Fibroblast of skin of back (primary cell): ENCODE measurements at regions not wholly inside any gene's neighbourhood (a gene's known extent, or its start where the extent isn't known, plus 50 kb on each side); places are given as distances from the start of the nearest gene placed in this dataset.
"Not testable (repeated sequence)": the region's sequence is repeated elsewhere in the genome, so short reads cannot be mapped to it uniquely, and the experiment has no call there.

ENCODE experiments used
- DNase-seq: peaks from one replicate; pipeline ENCODE4 v3.0.0-alpha.2; 2013

DNA sequence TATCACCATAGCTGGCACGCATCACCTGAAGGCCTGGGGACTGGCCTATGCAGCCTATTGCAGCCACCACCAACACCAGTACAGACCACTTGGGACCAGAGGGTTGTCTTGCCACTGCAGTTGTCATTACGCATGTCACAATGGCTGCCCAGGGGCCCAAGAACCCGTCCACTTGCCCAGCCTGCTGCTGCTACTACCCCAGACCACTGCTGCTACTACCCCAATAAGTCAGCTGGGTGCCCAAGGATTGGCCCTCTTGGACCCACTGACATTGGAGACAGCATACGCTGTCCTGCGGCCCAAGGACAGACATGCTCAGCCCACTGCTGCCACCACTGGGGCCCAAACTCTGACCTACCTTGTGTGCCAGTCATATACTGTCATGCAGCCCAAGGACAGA is 102.7 kb upstream of the OR9Q1 start:
- no peak for DNase-seq

DNA sequence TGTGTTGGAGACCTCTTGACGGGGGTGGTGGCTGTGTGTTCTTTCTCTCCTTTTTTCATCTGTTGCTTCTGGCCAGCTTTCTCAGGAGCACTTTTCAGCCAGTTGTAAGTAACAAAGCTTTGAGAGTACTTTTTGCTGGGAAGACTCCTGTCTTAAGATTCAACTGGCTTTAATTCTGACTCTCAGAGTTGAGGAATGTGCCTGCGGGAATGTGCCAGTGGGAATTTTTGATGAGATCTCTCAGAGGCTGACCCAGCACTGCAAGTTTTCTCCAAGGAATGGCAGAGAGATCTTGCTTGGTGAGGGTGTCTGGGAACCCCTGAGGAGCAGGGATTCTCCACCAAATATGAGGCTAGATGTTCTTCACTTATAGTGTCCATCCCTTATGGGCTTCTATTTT is 91.6 kb upstream of the OR9Q1 start:
- DNase-seq = no peak

DNA sequence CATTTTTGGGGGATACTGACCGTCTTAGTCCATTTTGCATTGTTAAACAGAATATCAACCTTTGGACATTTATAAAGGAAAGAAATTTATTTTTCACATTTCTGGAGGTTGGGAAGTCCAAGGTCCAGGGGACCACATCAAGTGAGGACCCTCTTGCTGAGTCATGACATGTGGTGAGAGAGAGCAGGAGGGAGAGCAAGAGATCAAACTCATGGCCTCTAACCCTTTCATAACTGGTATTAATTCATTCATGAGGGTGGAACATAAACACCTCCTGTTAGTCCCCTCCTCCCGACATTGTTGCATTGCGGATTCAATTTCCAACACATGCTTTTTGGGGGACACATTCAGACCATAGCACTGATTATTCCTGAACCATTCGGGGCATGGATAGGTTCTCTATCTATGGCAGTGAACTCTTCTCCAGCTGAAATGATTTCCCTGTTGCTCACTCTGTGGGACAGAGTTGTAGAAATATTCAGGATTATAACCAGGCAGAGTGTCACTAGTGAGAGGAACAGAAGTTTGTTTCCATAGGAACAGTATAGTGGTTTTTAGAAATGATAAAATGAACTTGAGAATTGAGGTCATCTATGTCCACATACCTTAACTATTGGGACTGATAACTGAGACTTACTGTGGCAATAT is 88.2 kb upstream of the OR9Q1 start:
- no peak for DNase-seq

DNA sequence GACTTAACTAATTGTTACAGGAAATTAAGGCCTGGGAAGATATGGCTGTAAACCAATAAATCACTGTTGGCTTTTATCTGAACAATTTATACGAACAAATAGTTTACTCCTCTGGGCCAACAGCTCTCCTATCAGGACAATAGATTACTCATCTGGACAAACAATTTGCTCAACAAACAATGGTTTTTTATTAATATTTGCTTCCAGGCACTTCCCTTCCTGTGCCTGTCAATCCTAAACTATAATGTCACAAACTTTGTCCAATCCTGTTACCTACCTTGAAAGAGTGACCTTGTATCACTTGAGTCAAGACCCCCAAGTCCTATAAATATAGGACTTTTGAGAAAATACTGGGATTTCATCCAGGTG is 87.6 kb upstream of the OR9Q1 start:
- DNase-seq = no peak

DNA sequence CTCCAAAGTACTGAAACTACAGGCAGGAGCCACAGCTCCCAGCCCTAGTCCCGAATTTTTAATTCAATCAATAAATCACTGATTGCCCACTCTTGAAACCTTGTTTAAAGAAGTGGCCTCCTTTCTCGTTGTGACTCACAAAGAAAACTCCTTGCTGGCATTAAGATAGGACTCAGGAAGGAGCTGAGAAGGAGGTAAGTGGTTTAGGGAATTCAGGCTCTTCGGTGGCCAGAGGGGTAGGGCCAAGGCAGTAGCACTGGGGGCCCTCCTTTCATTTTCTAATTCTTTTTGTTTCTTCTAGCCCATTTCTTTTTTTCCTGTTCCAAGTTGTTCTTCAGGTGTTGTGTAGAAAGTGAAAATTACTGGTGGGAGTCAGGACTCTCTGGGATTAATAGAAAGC is 86.2 kb upstream of the OR9Q1 start:
- DNase-seq = no peak

DNA sequence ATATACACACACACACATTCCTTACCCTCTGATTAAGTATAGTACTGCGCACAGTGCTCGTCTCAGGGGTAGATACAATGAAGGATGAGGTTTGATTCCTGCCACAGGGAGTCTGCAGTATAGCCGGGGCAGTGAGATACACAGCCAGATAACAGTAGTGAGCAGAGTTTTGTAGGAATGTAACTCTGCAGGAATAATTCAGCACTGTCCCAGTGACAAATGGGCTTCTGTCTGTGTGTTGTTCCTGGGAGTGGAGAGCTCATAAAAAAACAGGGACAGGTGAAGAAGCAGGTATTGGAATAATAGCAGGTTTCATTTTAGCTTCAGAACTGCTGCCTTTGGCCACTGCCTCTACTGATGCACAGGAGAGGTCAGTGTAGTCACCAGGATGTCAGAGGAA is 85.3 kb upstream of the OR9Q1 start:
- no peak for DNase-seq

DNA sequence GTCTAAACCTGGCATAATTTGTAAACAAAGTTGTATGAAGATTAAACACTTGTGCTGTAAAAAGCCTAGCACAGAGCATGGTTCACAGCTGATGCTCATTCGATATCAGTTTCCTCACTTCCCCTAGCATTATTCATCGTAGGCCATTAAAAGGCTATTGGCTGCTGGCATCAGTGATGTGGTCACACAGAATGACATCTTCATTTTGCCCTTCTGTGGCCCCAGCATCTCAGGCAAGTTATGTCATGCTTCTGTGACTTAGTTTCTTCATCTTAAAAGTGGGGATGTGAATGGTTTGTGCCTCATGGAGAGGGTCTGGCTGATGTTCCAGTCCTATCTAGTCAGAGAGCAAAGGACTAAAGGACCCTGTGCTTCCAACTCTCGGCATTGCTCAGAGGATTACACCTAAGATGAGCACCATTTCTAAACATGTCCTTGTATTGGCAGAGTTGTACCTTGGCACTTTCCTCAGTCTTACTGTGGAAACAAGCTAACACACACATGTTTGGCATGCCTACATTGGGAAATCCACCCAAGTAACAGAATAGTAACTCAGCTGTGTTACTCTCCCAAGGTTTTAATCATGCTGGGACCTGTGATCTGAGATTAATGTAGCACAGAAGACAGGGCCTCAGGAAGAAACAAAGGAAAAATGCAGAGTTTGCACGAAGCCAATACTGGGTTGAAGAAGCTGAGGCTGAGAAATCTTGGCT is 83.5 kb upstream of the OR9Q1 start:
- no peak for DNase-seq

DNA sequence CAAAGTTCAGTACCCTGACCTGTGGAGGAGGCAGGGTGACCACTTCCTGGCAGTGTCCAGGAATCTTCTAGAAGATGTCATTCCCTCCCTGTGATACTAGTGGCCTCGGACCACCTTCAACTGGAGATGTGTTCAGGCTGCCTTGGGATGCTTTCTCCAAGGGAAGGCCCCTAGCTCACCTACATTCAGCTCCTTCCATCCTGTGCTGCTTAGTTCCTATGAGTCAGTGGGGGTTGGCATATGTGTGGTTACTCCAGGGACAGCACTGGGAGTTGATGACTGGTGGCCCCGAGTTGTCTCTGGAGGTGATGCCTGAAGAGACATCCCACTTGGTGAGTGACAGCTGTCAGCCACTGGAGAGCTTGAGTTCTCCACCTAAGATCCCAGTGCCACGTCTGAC is 81.8 kb upstream of the OR9Q1 start:
- no peak for DNase-seq

DNA sequence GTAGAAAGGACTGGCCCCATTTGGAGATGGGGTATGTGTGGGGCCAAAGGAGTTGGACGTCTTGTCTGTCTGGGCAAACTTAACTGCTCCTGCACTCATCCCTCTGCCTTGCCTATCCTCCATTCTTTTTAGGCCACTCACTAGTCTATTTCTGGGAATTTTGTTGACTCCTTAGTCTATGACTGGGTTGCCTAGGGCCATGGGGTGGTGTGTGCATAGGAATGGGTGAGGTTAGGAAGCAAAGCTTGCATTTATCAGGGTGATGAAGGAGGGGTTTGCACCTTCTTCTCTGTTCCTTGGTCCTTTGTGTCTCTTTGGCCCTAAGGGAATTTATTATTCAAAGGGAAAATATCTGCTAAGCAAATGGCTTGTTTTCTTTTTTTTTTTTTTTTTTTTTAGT is 80.9 kb upstream of the OR9Q1 start:
- no peak for DNase-seq

DNA sequence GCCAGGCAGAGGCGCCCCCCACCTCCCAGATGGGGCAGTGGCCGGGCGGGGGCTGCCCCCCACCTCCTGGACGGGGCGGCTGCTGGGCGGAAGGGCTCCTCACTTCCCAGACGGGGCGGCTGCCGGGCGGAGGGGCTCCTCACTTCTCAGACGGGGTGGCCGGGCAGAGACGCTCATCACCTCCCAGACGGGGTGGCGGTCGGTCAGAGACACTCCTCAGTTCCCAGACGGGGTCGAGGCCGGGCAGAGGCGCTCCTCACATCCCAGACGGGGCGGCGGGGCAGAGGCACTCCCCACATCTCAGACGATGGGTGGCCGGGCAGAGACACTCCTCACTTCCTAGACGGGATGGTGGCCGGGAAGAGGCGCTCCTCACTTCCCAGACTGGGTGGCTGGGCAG is 79.9 kb upstream of the OR9Q1 start:
- DNase-seq = not testable (repeated sequence)

DNA sequence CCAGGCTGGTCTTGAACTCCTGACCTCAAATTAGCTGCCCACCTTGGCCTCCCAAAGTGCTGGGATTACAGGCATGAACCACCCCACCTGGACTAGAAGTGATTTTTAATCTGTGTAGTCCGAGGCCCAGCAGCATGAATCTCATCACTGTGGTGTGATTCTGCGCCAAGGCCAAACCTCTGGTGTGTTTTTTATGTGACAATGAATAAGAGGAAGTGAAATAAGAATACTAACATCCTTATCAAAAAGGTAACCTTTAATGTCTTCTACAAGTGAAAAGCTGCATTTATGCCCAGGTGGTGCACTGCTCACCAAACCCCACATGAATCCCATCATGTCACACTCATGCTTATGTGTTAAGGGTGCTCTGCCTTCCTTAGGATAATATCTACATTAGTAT is 77.1 kb upstream of the OR9Q1 start:
- DNase-seq = no peak

DNA sequence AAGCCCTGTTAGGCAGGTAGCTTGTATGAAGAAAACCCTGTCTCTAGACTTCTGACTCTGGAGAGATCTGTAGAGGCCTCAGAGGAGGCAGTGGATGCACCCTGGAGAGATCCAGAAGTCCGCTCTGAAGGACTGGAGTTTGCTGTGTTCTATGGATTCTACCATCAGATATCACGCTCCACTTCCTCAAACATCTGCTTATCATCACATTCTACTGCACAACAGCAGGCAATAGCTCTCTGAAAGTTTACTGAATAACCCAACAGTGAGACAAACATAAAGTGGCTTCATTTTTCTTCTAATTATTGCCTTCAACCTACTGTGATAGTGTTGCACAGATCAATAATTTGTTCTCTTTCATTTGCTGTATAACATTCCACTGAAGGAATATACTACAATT is 59.0 kb upstream of the OR9Q1 start:
- DNase-seq = no peak

DNA sequence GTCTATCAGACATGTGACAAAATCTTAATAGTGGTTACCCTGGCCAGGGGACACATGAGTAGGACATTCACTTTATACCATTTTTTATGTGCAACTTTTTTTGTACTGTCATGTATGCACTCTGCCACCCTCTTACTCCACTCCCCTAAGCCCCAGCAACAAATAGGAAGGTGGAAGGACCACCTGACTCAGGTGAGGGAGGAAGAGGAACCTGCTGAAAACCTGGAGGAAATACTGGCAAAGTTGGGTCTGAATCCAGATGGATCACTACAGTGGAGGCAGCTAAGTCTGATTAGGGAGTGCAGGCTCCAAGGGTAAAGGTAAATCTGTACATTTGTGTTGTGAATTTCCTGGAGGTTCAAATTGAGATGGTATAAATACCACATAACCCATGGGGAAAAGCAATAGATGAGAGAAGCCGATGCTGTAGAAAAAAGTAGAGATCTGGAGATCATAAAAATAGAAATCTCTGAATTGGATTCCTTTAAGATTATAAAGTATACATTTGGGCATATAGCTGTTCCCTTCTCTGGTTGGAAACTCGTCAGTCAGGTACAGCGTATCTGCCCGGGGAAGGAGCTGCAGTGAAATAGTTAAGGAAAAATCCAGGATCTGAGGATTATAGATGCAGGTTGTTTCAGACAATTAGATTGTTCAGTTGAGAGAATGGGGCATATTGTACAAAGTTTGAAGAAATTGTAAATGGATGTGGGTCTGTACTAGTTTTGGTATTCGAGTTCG is 52.2 kb upstream of the OR9Q1 start:
- no peak for DNase-seq

DNA sequence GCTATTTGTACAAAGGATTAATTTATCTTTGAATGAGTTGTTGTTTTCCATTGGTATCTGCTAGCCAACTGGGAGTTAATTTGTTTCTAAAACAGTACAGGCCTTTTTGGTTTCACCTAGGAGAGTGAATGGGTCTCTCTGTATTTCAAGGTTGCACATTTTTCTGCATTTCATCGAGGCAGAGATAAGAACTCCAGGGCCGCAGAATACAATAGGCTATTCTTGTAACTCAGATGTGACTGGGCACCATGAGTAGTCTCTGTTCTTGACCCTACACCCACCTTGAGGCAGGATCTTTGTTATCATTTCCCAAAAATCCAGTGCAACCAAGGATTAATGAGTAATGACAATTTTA is 51.7 kb upstream of the OR9Q1 start:
- DNase-seq = no peak
